GM23338 (cell line): ENCODE measurements at regions not wholly inside any gene's neighbourhood (a gene's known extent, or its start where the extent isn't known, plus 50 kb on each side); places are given as distances from the start of the nearest gene placed in this dataset.
A peak's percentile ranks its signal among the peaks of the same experiment; 100 is the strongest.

Experiments
- ATAC-seq: fragments of 200-7000 bp; cut with Tn5 transposase; 3 replicates; pipeline ENCODE4 v1.9.1; 2020
- DNase-seq: peaks from one replicate; pipeline ENCODE4 v3.0.0-alpha.2; 2015; ENCODE audit warnings: low spot score
- H2AFZ ChIP-seq: fragments of 200-600 bp; sonication (generic); 2 replicates; pipeline ENCODE4 v1.8.0; 2016; ENCODE audit warnings: antibody characterized with exemption, mild to moderate bottlenecking, moderate library complexity
- H3F3A ChIP-seq: fragments of 200-600 bp; sonication (generic); replicated peaks from 2 replicates; pipeline ENCODE4 v1.8.0; 2017; ENCODE audit warnings: antibody characterized with exemption, mixed run types, low read depth
- H3K27ac ChIP-seq: fragments of 200-600 bp; sonication (generic); 2 replicates; pipeline ENCODE4 v1.6.1; 2016; ENCODE audit warnings: low read depth
- H3K27me3 ChIP-seq: fragments of 200-600 bp; sonication (generic); 2 replicates; pipeline ENCODE4 v1.8.0; 2016; ENCODE audit warnings: mild to moderate bottlenecking, mixed run types, moderate library complexity; ENCODE audit not compliant: insufficient read depth
- H3K36me3 ChIP-seq: fragments of 200-600 bp; sonication (generic); 2 replicates; pipeline ENCODE4 v1.8.0; 2016; ENCODE audit warnings: mild to moderate bottlenecking; ENCODE audit not compliant: insufficient read depth
- H3K4me1 ChIP-seq: fragments of 200-600 bp; sonication (generic); 2 replicates; pipeline ENCODE4 v1.8.0; 2016; ENCODE audit warnings: mild to moderate bottlenecking, moderate library complexity; ENCODE audit not compliant: insufficient read depth
- H3K4me2 ChIP-seq: fragments of 200-600 bp; sonication (generic); 2 replicates; pipeline ENCODE4 v1.7.1; 2017; ENCODE audit warnings: mixed run types
- H3K4me3 ChIP-seq: fragments of 200-600 bp; sonication (generic); 2 replicates; pipeline ENCODE4 v1.6.1; 2016; ENCODE audit warnings: mixed run types
- H3K79me2 ChIP-seq: fragments of 200-600 bp; sonication (generic); replicated peaks from 2 replicates; pipeline ENCODE4 v1.8.0; 2017; ENCODE audit warnings: mild to moderate bottlenecking; ENCODE audit not compliant: insufficient read depth
- H3K9me2 ChIP-seq: fragments of 200-600 bp; sonication (generic); 2 replicates; pipeline ENCODE4 v1.8.0; 2017; ENCODE audit not compliant: insufficient read depth
- H4K20me1 ChIP-seq: fragments of 200-600 bp; sonication (generic); replicated peaks from 2 replicates; pipeline ENCODE4 v1.8.0; 2017; ENCODE audit warnings: mild to moderate bottlenecking; ENCODE audit not compliant: insufficient read depth
- H3K27ac Mint-ChIP-seq: 2 replicates; pipeline ENCODE4 v1.8.0; 2020; ENCODE audit warnings: inconsistent platforms, mild to moderate bottlenecking, moderate library complexity, mixed read lengths
- H3K27me3 Mint-ChIP-seq: 3 replicates; pipeline ENCODE4 v1.8.0; 2022; ENCODE audit warnings: low read depth, mild to moderate bottlenecking, moderate library complexity, mixed read lengths, inconsistent platforms; ENCODE audit not compliant: insufficient read depth, poor library complexity
- H3K36me3 Mint-ChIP-seq: 3 replicates; pipeline ENCODE4 v1.8.0; 2021; ENCODE audit warnings: low read depth, mild to moderate bottlenecking, inconsistent platforms, moderate library complexity, mixed read lengths
- H3K4me1 Mint-ChIP-seq: 3 replicates; pipeline ENCODE4 v1.8.0; 2020; ENCODE audit warnings: mild to moderate bottlenecking, inconsistent platforms, mixed read lengths
- H3K4me3 Mint-ChIP-seq: 3 replicates; pipeline ENCODE4 v1.8.0; 2021; ENCODE audit warnings: moderate library complexity, mild to moderate bottlenecking, inconsistent platforms, mixed read lengths
- H3K9me3 Mint-ChIP-seq: 3 replicates; pipeline ENCODE4 v1.8.0; 2020; ENCODE audit warnings: moderate library complexity, mild to moderate bottlenecking, inconsistent platforms, mixed read lengths
- CREB1 ChIP-seq: fragments of 250-450 bp; sonication (Bioruptor Pico); IDR thresholded peaks from 2 replicates; pipeline ENCODE4 v1.5.0; 2020; ENCODE audit warnings: low read depth, mild to moderate bottlenecking, moderate library complexity
- ETS1 ChIP-seq: IDR thresholded peaks from 2 replicates; pipeline ENCODE4 v1.6.1; 2016; ENCODE audit warnings: antibody characterized with exemption
- EZH2phosphoT487 ChIP-seq: fragments of 200-600 bp; sonication (generic); IDR thresholded peaks from one replicate; pipeline ENCODE4 v1.8.1; 2018; ENCODE audit warnings: antibody characterized with exemption; ENCODE audit not compliant: unreplicated experiment
- JUNB ChIP-seq: IDR thresholded peaks from one replicate; pipeline ENCODE4 v1.6.1; 2016; ENCODE audit warnings: antibody characterized with exemption; ENCODE audit not compliant: unreplicated experiment
- POLR2AphosphoS5 ChIP-seq: IDR thresholded peaks from 2 replicates; pipeline ENCODE4 v1.6.1; 2016; ENCODE audit warnings: antibody characterized with exemption, low read depth
- REST ChIP-seq: IDR thresholded peaks from one replicate; pipeline ENCODE4 v1.6.1; 2018; ENCODE audit warnings: antibody characterized with exemption; ENCODE audit not compliant: unreplicated experiment
- STAT1 ChIP-seq: IDR thresholded peaks from one replicate; pipeline ENCODE4 v1.6.1; 2016; ENCODE audit warnings: antibody characterized with exemption; ENCODE audit not compliant: unreplicated experiment
- ZNF331 ChIP-seq: fragments of 250-450 bp; sonication (Bioruptor Pico); IDR thresholded peaks from 2 replicates; pipeline ENCODE4 v1.5.0; 2020; ENCODE audit warnings: low read depth, mild to moderate bottlenecking, moderate library complexity

GRCh38 chr12:88638388-88638787 is 58.1 kb upstream of the KITLG start:
- Mint-ChIP-seq H3K36me3 (no peaks in the 10 kb centered on the region), H3K9me3 (no peaks in the 10 kb centered on the region), H3K4me1 (peaks cover 11% of the 10 kb centered on the region), H3K27ac (peak overlapping the region; percentile 69; the same call in 1 of the 2 replicates), H3K4me3 (no peak overlapping the region), H3K27me3 (no peaks in the 10 kb centered on the region)
- no peak overlapping the region for H2AFZ ChIP-seq
- no peak overlapping the region for H3K4me3 ChIP-seq
- no peaks in the 10 kb centered on the region for H3K27me3 ChIP-seq
- no peak overlapping the region for H3K4me2 ChIP-seq
- no peaks in the 10 kb centered on the region for H4K20me1 ChIP-seq
- H3F3A ChIP-seq, result no peaks in the 10 kb centered on the region
- TF ChIP-seq POLR2AphosphoS5 (no peak), ETS1 (no peak), EZH2phosphoT487 (no peak), CREB1 (no peak)
- H3K4me1 ChIP-seq, result peaks cover 6% of the 10 kb centered on the region; the same call in 1 of the 2 replicates
- no peaks in the 10 kb centered on the region for H3K79me2 ChIP-seq
- no peak overlapping the region for H3K27ac ChIP-seq
- H3K9me2 ChIP-seq, result no peaks in the 10 kb centered on the region
- no peaks in the 10 kb centered on the region for H3K36me3 ChIP-seq
- DNase-seq (peak; percentile 20), ATAC-seq (peak; percentile 58)

GRCh38 chr12:88634008-88634407 is 53.7 kb upstream of the KITLG start:
- TF ChIP-seq ZNF331 (CRISPR knock-in tag), result no peak
- no peak for TF ChIP-seq EZH2phosphoT487
- TF ChIP-seq JUNB, result no peak
- no peak for TF ChIP-seq ETS1
- no peak for TF ChIP-seq CREB1
- no peaks in the 10 kb centered on the region for H3F3A ChIP-seq
- H2AFZ ChIP-seq, result no peak overlapping the region
- H3K4me3 Mint-ChIP-seq, result no peak overlapping the region
- no peak for ATAC-seq
- H3K36me3 Mint-ChIP-seq, result no peaks in the 10 kb centered on the region
- H3K9me2 ChIP-seq, result no peaks in the 10 kb centered on the region
- no peak for DNase-seq
- no peaks in the 10 kb centered on the region for H3K79me2 ChIP-seq
- no peak overlapping the region for H3K27ac Mint-ChIP-seq
- no peaks in the 10 kb centered on the region for H3K27me3 Mint-ChIP-seq
- H3K4me3 ChIP-seq, result no peak overlapping the region
- H3K4me1 Mint-ChIP-seq, result peaks cover 5% of the 10 kb centered on the region
- H3K36me3 ChIP-seq, result no peaks in the 10 kb centered on the region
- no peak overlapping the region for H3K27ac ChIP-seq
- H3K4me2 ChIP-seq, result no peak overlapping the region
- no peaks in the 10 kb centered on the region for H3K27me3 ChIP-seq
- peaks cover 1% of the 10 kb centered on the region; the same call in 1 of the 2 replicates for H3K4me1 ChIP-seq
- H4K20me1 ChIP-seq, result no peaks in the 10 kb centered on the region
- no peaks in the 10 kb centered on the region for H3K9me3 Mint-ChIP-seq

- H3K4me2 ChIP-seq, result no peak overlapping the region
- H4K20me1 ChIP-seq, result no peaks in the 10 kb centered on the region
- H3K79me2 ChIP-seq, result no peaks in the 10 kb centered on the region
- H3K4me3 ChIP-seq, result no peak overlapping the region
- no peak overlapping the region for H3K27ac Mint-ChIP-seq
- no peak overlapping the region for H2AFZ ChIP-seq
- no peaks in the 10 kb centered on the region for H3K27me3 ChIP-seq
- ATAC-seq, result no peak
- H3K27ac ChIP-seq, result no peak overlapping the region
- H3K36me3 Mint-ChIP-seq, result no peaks in the 10 kb centered on the region
- no peaks in the 10 kb centered on the region for H3K27me3 Mint-ChIP-seq
- H3K36me3 ChIP-seq, result no peaks in the 10 kb centered on the region
- H3F3A ChIP-seq, result no peaks in the 10 kb centered on the region
- H3K9me3 Mint-ChIP-seq, result no peaks in the 10 kb centered on the region
- DNase-seq, result peak; percentile 21
- no peak overlapping the region for H3K4me3 Mint-ChIP-seq
- no peaks in the 10 kb centered on the region for H3K9me2 ChIP-seq
- no peaks in the 10 kb centered on the region for H3K4me1 ChIP-seq
- H3K4me1 Mint-ChIP-seq, result peaks cover under 1% of the 10 kb centered on the region; the same call in 1 of the 3 replicates
- no peak for TF ChIP-seq REST
- no peak for TF ChIP-seq STAT1
Observed at GRCh38 chr12:88633312-88633711, 53.0 kb upstream of the KITLG start.
